HEK293T (cell line): ENCODE measurements at regions not wholly inside any gene's neighbourhood (a gene's known extent, or its start where the extent isn't known, plus 50 kb on each side); places are given as distances from the start of the nearest gene placed in this dataset.

Experiments
- CTCF ChIA-PET: fragments of 350-600 bp; formaldehyde crosslinking; extraction: SDS; loops from one replicate; lab custom pipeline; 2021; ENCODE audit warnings: antibody characterized with exemption, inconsistent platforms; lab: Yijun Ruan, JAX
- POLR2A ChIA-PET: fragments of 350-600 bp; formaldehyde crosslinking; extraction: SDS; loops from one replicate; lab custom pipeline; 2020; ENCODE audit warnings: antibody characterized with exemption, inconsistent platforms; lab: Yijun Ruan, JAX
- DNase-seq: peaks from one replicate; pipeline ENCODE4 v3.0.0; 2012; ENCODE audit warnings: mixed read lengths; ENCODE audit errors: extremely low spot score
- ARNT ChIP-seq: fragments of 450-650 bp; IDR thresholded peaks from 2 replicates; pipeline ENCODE4 v1.6.1; 2017; ENCODE audit warnings: mild to moderate bottlenecking
- BHLHE40 ChIP-seq: fragments of 450-650 bp; IDR thresholded peaks from 2 replicates; pipeline ENCODE4 v1.6.1; 2016; ENCODE audit warnings: mild to moderate bottlenecking, moderate library complexity, borderline replicate concordance
- CTBP1 ChIP-seq: fragments of 450-650 bp; IDR thresholded peaks from 2 replicates; pipeline ENCODE4 v1.6.1; 2016; ENCODE audit warnings: borderline replicate concordance
- ELF4 ChIP-seq: fragments of 450-650 bp; IDR thresholded peaks from 2 replicates; pipeline ENCODE4 v1.6.1; 2017; ENCODE audit warnings: antibody characterized with exemption
- FOXA1 ChIP-seq: fragments of 450-650 bp; IDR thresholded peaks from 2 replicates; pipeline ENCODE4 v1.6.1; 2016; ENCODE audit warnings: mild to moderate bottlenecking
- FOXK2 ChIP-seq: fragments of 450-650 bp; IDR thresholded peaks from 2 replicates; pipeline ENCODE4 v1.6.1; 2016; ENCODE audit warnings: mild to moderate bottlenecking
- FOXM1 ChIP-seq: fragments of 450-650 bp; IDR thresholded peaks from 2 replicates; pipeline ENCODE4 v1.6.1; 2017; ENCODE audit warnings: mild to moderate bottlenecking, borderline replicate concordance
- HDGF ChIP-seq: fragments of 450-650 bp; IDR thresholded peaks from 2 replicates; pipeline ENCODE4 v1.6.1; 2017; ENCODE audit warnings: antibody characterized with exemption, borderline replicate concordance
- L3MBTL2 ChIP-seq: fragments of 450-650 bp; conservative IDR thresholded peaks from 2 replicates; pipeline ENCODE4 v1.6.1; 2016; ENCODE audit warnings: mild to moderate bottlenecking
- LEF1 ChIP-seq: fragments of 450-650 bp; IDR thresholded peaks from 2 replicates; pipeline ENCODE4 v1.6.1; 2017; ENCODE audit warnings: mild to moderate bottlenecking, borderline replicate concordance
- NFRKB ChIP-seq: fragments of 450-650 bp; IDR thresholded peaks from 2 replicates; pipeline ENCODE4 v1.6.1; 2016; ENCODE audit warnings: mild to moderate bottlenecking, moderate library complexity
- SP1 ChIP-seq: fragments of 450-650 bp; IDR thresholded peaks from 2 replicates; pipeline ENCODE4 v1.6.1; 2017
- SUZ12 ChIP-seq: fragments of 450-650 bp; IDR thresholded peaks from 2 replicates; pipeline ENCODE4 v1.6.1; 2016; ENCODE audit warnings: mild to moderate bottlenecking
- TARDBP ChIP-seq: fragments of 450-650 bp; IDR thresholded peaks from 2 replicates; pipeline ENCODE4 v1.6.1; 2016
- ZNF384 ChIP-seq: fragments of 450-650 bp; IDR thresholded peaks from 2 replicates; pipeline ENCODE4 v1.6.1; 2016
- TF ChIP-seq, protein P1 (sequence below): fragments of 450-650 bp; IDR thresholded peaks from 2 replicates; pipeline ENCODE4 v1.6.1; 2016

DNA sequence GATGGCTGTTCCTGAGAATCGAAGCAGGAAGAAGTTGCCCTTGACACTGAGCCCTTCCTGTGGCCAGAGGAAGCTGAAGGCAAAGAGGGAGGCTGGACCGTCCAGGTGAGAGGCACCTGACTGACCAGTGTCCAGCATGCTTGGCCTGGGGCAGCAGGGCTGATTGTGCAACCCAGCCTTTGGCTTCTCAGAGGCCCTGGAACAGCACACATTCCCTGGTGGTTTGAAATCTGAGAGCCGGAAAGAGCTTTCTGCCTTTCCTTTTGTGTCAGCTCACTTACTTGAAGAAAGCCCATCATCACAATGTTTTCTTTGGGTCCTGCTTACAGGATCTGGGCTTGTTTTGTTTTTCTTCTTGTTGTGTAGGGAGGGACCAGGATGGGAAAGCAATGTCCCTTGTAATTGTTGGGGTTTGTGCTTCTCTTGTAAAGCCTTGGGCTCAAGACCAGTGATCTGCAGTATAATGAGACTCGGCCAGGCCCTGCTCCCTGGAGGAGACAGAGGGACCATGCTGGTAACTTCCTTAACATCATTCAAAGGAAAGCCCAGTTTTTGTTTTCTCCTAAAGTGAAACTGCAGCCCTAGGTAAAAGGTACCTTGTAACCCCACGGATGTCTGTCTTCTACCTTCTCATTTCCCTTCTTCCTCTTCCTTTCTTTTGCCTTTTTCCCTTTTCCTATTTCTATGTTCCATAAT is 213.7 kb downstream of the NXNL2 start:
- CTCF ChIA-PET, result no interaction called here
- no peak for DNase-seq

DNA sequence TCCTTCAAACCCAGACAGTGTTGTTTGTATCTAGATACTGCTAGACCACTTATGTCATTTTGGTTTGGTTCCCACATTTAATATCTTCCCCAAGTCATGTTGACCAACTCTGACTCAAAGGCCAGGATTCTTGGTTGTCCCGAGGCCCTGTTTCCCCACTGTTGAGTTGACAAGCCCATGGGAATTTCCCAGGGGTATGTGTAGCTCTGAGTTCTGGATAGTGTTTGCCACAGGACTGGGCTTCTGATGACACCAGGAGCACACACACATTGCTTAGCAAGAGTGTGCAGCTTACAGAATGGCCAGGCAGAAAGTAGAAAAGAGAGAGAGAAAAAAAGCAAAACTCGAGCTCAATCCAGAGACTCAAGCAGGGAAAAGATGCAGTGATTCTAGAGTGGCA is 214.4 kb downstream of the NXNL2 start:
- POLR2A ChIA-PET, result interaction anchor here (0.5 kb wide), 1 partner anchor 8 kb away, joined by 4 read pairs; no protein-coding TSS in a partner anchor
- TF ChIP-seq FOXA1, result no peak
- TF ChIP-seq ZNF384, result no peak
- TF ChIP-seq ARNT, result no peak
- no peak for TF ChIP-seq SUZ12
- TF ChIP-seq ELF4, result no peak
- no peak for TF ChIP-seq FOXM1
- no peak for TF ChIP-seq HDGF
- no peak for TF ChIP-seq BHLHE40
- TF ChIP-seq NFRKB, result no peak
- CTCF ChIA-PET, result no interaction called here
- no peak for DNase-seq

More for the DNA sequence above, 213.7 kb downstream of the NXNL2 start:
- POLR2A ChIA-PET, result interaction anchor here (0.5 kb wide), 1 partner anchor 9 kb away, joined by 4 read pairs; no protein-coding TSS in a partner anchor
- no peak for TF ChIP-seq ZNF384
- no peak for TF ChIP-seq BHLHE40
- TF ChIP-seq L3MBTL2, result no peak
- no peak for TF ChIP-seq FOXK2
- TF ChIP-seq TARDBP, result no peak
- TF ChIP-seq CTBP1, result no peak
- TF ChIP-seq HDGF, result no peak
- TF ChIP-seq ELF4, result no peak
- no peak for TF ChIP-seq FOXM1
- TF ChIP-seq LEF1, result no peak
- no peak for TF ChIP-seq NFRKB
- no peak for TF ChIP-seq SUZ12
- TF ChIP-seq SP1, result no peak
- TF ChIP-seq, protein P1, sequence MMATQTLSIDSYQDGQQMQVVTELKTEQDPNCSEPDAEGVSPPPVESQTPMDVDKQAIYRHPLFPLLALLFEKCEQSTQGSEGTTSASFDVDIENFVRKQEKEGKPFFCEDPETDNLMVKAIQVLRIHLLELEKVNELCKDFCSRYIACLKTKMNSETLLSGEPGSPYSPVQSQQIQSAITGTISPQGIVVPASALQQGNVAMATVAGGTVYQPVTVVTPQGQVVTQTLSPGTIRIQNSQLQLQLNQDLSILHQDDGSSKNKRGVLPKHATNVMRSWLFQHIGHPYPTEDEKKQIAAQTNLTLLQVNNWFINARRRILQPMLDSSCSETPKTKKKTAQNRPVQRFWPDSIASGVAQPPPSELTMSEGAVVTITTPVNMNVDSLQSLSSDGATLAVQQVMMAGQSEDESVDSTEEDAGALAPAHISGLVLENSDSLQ, result no peak
- no peak for TF ChIP-seq ARNT
- TF ChIP-seq FOXA1, result no peak

DNA sequence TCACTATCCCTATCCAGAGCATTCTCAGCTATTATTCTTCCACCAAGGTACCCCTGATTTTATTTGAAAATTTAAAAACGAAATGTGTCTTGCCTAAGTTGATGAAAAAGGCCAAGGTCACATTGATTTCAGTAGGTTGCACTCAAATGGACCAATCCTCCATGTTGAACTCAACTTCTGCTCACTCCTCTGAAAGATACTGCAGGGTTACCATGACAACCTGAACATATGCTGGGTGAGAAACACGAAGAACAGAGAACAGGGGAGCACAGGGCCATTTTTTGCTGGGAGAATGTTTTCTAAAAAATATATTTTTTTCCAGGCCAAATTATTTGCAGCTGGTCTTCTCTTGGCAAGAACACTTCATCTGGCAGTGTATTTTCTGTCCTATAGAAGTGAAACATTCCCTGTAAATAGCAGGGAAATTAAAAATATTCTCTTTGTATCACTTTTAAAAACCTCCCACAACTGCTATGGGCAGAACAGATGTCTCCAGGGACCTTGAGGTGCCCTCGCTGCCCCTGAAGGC is 215.9 kb downstream of the NXNL2 start:
- DNase-seq, result no peak
- POLR2A ChIA-PET, result no interaction called here
- TF ChIP-seq ZNF384 (no peak), TARDBP (no peak)
- CTCF ChIA-PET, result no interaction called here

DNA sequence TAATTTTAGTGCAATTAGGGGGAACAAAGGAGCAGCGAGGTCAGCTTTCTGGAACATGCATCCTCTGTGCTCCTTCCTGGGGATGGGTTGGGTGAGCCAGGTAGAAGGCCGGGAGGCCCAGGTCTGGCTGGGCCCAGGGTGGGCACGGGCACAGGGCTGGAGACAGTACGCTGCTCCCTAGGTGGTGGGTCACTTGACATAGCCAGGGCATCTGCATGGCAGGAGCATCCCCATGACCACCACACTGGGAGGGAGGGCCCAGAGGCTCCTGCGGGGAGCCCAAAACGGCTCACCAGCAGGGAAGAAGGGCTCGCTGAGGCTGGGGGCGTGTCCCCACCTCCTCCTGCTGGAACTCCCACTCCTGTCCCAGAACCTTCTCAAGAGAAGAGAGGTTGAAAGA is 216.8 kb downstream of the NXNL2 start:
- no peak for DNase-seq
- POLR2A ChIA-PET, result no interaction called here
- CTCF ChIA-PET, result no interaction called here
- TF ChIP-seq HDGF (no peak), TARDBP (no peak), SP1 (no peak), FOXM1 (no peak), ZNF384 (no peak), LEF1 (no peak), NFRKB (no peak), L3MBTL2 (no peak), SUZ12 (no peak), CTBP1 (no peak), FOXK2 (no peak), ARNT (no peak)
- TF ChIP-seq, protein P1, result no peak

DNA sequence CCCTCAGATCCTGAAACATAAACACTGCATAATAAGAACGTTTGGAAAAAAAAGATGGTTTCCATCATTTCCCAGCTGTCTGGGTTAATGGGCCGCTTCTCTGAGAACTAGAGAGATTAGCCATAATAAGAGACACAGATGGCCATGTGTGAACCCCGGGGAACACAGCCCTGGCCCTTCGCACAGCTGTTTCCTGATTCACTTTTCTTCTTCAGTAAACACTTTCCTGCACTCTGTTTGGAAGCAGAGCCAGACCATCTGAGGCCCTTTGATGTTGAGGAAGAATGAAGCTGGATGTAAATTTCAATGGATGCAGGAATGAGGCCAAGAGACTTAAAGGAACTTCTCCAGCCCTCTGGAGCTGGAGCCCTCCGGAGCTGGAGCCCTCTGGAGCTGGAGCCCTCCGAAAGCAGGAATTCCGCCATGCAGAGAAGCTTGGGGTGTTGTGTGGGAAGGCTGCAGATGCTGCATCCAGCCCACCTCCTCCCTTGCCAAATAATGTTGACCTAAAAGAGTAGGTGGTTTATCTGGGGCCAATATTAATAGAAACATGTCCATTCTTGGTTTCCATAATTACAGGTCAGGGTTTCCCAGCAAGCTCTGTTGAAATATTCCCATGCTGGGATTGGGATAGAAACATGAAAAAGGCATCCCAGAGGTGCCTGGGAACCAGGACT is 218.9 kb downstream of the NXNL2 start:
- DNase-seq, result no peak
- CTCF ChIA-PET, result no interaction called here
- POLR2A ChIA-PET, result no interaction called here
- TF ChIP-seq CTBP1 (no peak), ZNF384 (no peak), LEF1 (no peak), ELF4 (no peak), SP1 (no peak), ARNT (no peak), FOXM1 (no peak), SUZ12 (no peak), NFRKB (no peak), BHLHE40 (no peak), FOXA1 (no peak), HDGF (no peak), L3MBTL2 (no peak)
- TF ChIP-seq, protein P1, result no peak

DNA sequence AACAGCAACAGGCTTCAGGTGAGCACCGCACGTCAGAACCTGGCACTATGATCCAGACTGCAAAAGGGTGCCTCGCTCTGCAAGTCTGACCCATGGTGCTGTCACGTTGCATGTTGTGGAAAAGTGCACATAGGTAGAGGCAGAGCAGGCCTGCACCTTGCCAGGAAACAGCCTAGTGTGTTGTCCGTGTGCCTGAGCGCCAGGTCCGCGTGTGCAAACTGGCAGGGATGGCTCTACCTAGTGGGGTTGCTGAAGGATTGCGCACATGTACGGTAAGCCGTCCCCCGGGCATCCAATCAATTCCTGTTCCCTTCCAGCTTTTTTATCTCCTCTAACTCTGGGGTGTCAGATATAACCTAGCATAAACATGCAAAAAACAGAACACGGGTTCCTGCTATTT is 219.5 kb downstream of the NXNL2 start:
- no peak for TF ChIP-seq LEF1
- no peak for TF ChIP-seq BHLHE40
- TF ChIP-seq ELF4, result no peak
- no peak for TF ChIP-seq CTBP1
- no peak for TF ChIP-seq SUZ12
- no peak for TF ChIP-seq FOXK2
- TF ChIP-seq FOXA1, result no peak
- TF ChIP-seq NFRKB, result no peak
- no peak for TF ChIP-seq ZNF384
- no peak for TF ChIP-seq FOXM1
- TF ChIP-seq L3MBTL2, result no peak
- no peak for TF ChIP-seq TARDBP
- ChIA-PET POLR2A (no interaction called here), CTCF (no interaction called here)
- no peak for DNase-seq
